ENCODE measurements at regions not wholly inside any gene's neighbourhood (a gene's known extent, or its start where the extent isn't known, plus 50 kb on each side); places are given as distances from the start of the nearest gene placed in this dataset.

- TF ChIP-seq CTCF (IDR thresholded peaks at IDR 0.05; ENCODE audit: insufficient read depth, low read length), result no peak
- no peak overlapping the region for H3K4me3 ChIP-seq (ENCODE audit: low read depth, low read length)
- no peak for DNase-seq (ENCODE audit: low read depth)
Measured at GRCh38 chr5:53825926-53826325, 265.5 kb downstream of the NDUFS4 start.

- H3K4me3 ChIP-seq (ENCODE audit: low read depth, low read length), result no peak overlapping the region
- no peak for DNase-seq (ENCODE audit: low read depth)
- no peak for TF ChIP-seq CTCF (IDR thresholded peaks at IDR 0.05; ENCODE audit: insufficient read depth, low read length)
Measured at GRCh38 chr5:53826504-53826903, 266.1 kb downstream of the NDUFS4 start.

GRCh38 chr5:53827211-53827651 is 266.8 kb downstream of the NDUFS4 start:
- DNase-seq (ENCODE audit: low read depth), result no peak
- no peak overlapping the region for H3K4me3 ChIP-seq (ENCODE audit: low read depth, low read length)
- TF ChIP-seq CTCF (IDR thresholded peaks at IDR 0.05; ENCODE audit: insufficient read depth, low read length), result no peak

DNA sequence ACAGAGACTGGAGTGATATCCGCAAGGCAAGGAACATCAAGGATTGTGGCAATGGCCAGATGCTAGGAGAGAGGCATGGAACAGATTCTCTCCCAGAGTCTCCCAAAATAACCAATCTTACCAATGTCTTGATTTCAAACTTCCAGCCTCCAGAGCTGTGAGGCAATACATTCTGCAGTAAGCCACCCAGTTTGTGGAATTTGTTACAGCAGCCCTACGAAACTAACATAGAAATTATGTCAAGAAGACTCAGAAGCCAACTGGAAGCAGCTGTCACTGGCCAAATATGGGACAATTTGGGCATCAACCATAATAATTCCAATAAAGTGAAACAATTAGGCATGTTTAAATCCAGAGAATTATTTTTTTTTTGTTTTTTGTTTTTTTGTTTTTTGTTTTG is 271.1 kb downstream of the NDUFS4 start:
- H3K4me3 ChIP-seq (ENCODE audit: low read depth, low read length), result no peak overlapping the region
- no peak for TF ChIP-seq CTCF (IDR thresholded peaks at IDR 0.05; ENCODE audit: insufficient read depth, low read length)
- DNase-seq (ENCODE audit: low read depth), result no peak

All from fibroblast of the aortic adventitia (primary cell).